ENCODE measurements at regions not wholly inside any gene's neighbourhood (a gene's known extent, or its start where the extent isn't known, plus 50 kb on each side); places are given as distances from the start of the nearest gene placed in this dataset.

DNA sequence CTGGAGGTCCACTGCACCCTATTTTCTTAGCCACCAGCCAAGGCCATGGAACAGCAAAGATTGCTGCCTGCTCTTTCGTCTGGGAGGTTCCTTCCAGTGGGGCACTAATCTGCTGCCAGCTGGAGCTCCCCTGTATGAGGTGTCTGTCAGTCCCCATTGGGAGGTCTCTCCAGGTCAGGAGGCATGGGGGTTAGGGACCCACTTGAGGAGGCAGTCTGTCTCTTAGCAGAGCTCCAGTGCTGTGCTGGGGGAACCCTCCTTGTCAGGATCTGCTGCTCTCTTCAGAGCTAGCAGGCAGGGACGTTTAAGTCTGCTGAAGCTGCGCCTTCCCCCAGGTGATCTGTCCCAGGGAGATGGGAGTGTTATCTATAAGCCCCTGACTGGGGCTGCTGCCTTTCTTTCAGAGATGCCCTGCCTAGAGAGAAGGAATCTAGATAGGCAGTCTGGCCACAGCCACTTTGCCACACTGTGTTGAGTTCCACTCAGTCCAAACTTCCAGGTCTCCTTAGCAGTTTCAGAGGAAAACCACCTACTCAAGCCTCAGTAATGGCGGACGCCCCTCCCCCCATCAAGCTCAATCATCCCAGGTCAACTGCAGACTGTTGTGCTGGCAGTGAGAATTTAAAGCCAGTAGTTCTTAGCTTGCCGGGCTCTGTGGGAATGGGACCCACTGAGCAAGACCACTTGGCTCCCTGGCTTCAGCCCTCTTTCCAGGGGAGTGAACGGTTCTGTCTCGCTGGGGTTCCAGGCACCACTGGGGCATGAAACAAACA lies 317.7 kb downstream of the LRRC70 start:
- Mint-ChIP-seq H3K27me3 (ENCODE audit: low read depth) (peaks cover 19% of the 10 kb centered on the region), H3K36me3 (ENCODE audit: insufficient read depth in 1 of 3, low read depth in 3 of 3) (peaks cover 0 to 4% (median 0%) of the 10 kb centered on the region in 3 experiments; a peak in 1 of 7 replicates), H3K4me1 (no peaks in the 10 kb centered on the region; a peak in 1 of 4 replicates), H3K4me3 (no peak overlapping the region), H3K27ac (no peak overlapping the region; a peak in 1 of 7 replicates), H3K9me3 (peaks cover 0 to 15% of the 10 kb centered on the region in 2 experiments; a peak in 3 of 5 replicates)
- TF ChIP-seq, protein P1, sequence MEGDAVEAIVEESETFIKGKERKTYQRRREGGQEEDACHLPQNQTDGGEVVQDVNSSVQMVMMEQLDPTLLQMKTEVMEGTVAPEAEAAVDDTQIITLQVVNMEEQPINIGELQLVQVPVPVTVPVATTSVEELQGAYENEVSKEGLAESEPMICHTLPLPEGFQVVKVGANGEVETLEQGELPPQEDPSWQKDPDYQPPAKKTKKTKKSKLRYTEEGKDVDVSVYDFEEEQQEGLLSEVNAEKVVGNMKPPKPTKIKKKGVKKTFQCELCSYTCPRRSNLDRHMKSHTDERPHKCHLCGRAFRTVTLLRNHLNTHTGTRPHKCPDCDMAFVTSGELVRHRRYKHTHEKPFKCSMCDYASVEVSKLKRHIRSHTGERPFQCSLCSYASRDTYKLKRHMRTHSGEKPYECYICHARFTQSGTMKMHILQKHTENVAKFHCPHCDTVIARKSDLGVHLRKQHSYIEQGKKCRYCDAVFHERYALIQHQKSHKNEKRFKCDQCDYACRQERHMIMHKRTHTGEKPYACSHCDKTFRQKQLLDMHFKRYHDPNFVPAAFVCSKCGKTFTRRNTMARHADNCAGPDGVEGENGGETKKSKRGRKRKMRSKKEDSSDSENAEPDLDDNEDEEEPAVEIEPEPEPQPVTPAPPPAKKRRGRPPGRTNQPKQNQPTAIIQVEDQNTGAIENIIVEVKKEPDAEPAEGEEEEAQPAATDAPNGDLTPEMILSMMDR (conservative IDR thresholded peaks at IDR 0.05): no peak
- H2BK12ac ChIP-seq (ENCODE audit: insufficient read length, low read depth, low read length): no peak overlapping the region
- H2BK15ac ChIP-seq (ENCODE audit: low read depth, low read length): no peak overlapping the region
- no peak overlapping the region for H4K91ac ChIP-seq (ENCODE audit: insufficient read length, low read depth, low read length)
- no peaks in the 10 kb centered on the region for H3K23me2 ChIP-seq (ENCODE audit: insufficient read length, low read depth, low read length, poor library complexity, severe bottlenecking)
- H3K27ac ChIP-seq (ENCODE audit: insufficient read length, low read depth, low read length): no peak overlapping the region
- H3K79me2 ChIP-seq (ENCODE audit: insufficient read depth, low read length): no peaks in the 10 kb centered on the region
- no peak overlapping the region for H2BK5ac ChIP-seq (ENCODE audit: insufficient read length, low read length)
- H4K20me1 ChIP-seq (ENCODE audit: control insufficient read depth, insufficient read depth, insufficient read length): no peaks in the 10 kb centered on the region
- no peak for DNase-seq
- no peak overlapping the region for H4K5ac ChIP-seq (ENCODE audit: insufficient read length, low read depth, low read length)
- no peak overlapping the region for H2AK5ac ChIP-seq (ENCODE audit: insufficient read length, low read length)
- H2AFZ ChIP-seq (ENCODE audit: low read length): no peak overlapping the region
- no peak overlapping the region for H3K56ac ChIP-seq (ENCODE audit: insufficient read length, low read depth, low read length)
- no peak overlapping the region for H3K4me2 ChIP-seq (ENCODE audit: insufficient read depth, insufficient read length, low read length)
- H3K79me1 ChIP-seq (ENCODE audit: insufficient read depth, low read depth, low read length, poor library complexity, severe bottlenecking): no peaks in the 10 kb centered on the region
- H2BK120ac ChIP-seq (ENCODE audit: low read depth, low read length, poor library complexity, severe bottlenecking): no peak overlapping the region
- no peak overlapping the region for H3T11ph ChIP-seq (ENCODE audit: low read length)
- no peak overlapping the region for H4K8ac ChIP-seq (replicated peaks; ENCODE audit: insufficient read length, low read depth, low read length)
- H3K14ac ChIP-seq (ENCODE audit: insufficient read depth, low read length): no peak overlapping the region
- no peaks in the 10 kb centered on the region for H3K27me3 ChIP-seq (ENCODE audit: insufficient read depth, low read length)
- H3K18ac ChIP-seq (ENCODE audit: insufficient read length, low read depth, low read length): no peak overlapping the region
- no peak overlapping the region for H3K4ac ChIP-seq (ENCODE audit: low read depth, low read length)
- no peak overlapping the region for H3K9ac ChIP-seq (ENCODE audit: extremely low read depth, insufficient read length, low read length)
- H3K9me3 ChIP-seq (ENCODE audit: control insufficient read depth, low read depth, low read length): no peaks in the 10 kb centered on the region
- no CpG with 5 or more reads among the region's 8 CpGs for WGBS (ENCODE audit: extremely low coverage, insufficient read length, low lambda C conversion rate)
- no peaks in the 10 kb centered on the region for H3K4me1 ChIP-seq (ENCODE audit: insufficient read depth, low read length)
- no peak overlapping the region for H3K23ac ChIP-seq (ENCODE audit: insufficient read length, low read depth, low read length)
- no peak overlapping the region for H2BK20ac ChIP-seq (ENCODE audit: low read depth, low read length, poor library complexity, severe bottlenecking)

Data from H9 (cell line).